ENCODE measurements at regions not wholly inside any gene's neighbourhood (a gene's known extent, or its start where the extent isn't known, plus 50 kb on each side); places are given as distances from the start of the nearest gene placed in this dataset.

DNA sequence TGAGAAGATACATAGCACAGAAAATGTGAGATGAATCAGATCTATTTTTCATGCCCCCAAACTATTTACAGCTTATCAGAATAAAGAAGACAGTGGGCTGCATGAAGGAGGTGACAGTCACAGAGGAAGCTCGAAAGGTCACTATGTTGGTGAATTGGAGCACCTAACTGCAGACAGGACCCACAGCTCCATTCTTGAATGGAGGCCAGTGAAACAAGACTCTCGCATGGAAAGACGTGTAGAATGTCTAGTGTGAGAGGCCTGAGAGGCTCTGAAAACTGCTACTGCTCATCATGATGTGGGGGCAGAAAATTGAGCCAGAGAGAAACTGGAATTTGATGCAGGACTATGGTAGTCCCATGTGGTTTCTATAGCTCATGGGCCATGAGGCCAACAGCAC is 60.3 kb upstream of the CCDC190 start:
- DNase-seq (ENCODE audit: low spot score) = no peak

DNA sequence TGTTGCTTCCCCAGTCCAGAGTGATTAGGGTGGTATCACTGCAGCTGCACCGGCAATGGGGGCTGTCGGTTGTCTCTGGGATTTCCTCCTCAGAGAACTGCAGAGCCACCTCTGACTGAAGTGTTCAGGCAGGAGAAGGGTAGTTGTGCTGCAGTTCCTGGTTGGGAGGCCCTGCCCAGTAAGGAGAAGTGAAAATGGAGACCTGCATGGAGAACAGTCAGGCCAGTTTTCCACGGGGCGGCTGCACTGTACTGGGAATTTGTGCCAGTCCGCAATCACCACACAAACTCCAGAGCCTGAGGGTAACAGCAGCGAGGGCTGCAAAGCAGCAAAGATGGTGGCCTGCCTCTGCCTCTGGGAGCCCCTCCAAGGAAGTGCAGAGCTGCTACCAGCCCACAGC is 58.1 kb upstream of the CCDC190 start:
- no peak for DNase-seq (ENCODE audit: low spot score)

DNA sequence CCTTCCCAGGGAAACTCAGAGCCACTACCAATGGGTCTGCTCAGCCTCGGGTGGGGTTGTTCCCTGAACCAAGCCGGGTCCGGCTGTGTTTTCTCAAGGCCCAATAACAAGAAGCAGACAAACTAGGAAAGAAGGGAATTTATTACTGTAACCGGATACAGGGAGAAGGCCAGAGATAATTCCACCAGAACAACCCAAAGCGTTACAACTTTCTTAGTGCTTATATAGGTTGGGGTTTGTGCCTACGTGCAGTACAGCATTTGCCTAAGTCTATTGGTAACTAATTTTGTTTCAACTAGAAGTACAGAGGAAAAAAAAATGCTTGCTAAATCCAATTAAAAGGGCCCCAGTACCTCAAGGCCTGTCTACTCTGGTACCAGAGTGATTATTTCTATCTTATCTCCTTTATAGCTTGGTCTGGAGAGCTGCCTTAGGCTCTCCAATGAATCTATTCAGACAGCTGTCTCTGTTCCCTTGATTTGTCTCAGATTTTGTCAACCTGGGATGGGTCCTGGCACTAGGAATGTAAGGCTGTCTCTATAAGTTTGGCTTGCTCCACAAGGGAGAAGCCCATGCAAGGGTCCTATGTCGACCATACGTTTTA is 57.3 kb upstream of the CCDC190 start:
- DNase-seq (ENCODE audit: low spot score) = no peak

DNA sequence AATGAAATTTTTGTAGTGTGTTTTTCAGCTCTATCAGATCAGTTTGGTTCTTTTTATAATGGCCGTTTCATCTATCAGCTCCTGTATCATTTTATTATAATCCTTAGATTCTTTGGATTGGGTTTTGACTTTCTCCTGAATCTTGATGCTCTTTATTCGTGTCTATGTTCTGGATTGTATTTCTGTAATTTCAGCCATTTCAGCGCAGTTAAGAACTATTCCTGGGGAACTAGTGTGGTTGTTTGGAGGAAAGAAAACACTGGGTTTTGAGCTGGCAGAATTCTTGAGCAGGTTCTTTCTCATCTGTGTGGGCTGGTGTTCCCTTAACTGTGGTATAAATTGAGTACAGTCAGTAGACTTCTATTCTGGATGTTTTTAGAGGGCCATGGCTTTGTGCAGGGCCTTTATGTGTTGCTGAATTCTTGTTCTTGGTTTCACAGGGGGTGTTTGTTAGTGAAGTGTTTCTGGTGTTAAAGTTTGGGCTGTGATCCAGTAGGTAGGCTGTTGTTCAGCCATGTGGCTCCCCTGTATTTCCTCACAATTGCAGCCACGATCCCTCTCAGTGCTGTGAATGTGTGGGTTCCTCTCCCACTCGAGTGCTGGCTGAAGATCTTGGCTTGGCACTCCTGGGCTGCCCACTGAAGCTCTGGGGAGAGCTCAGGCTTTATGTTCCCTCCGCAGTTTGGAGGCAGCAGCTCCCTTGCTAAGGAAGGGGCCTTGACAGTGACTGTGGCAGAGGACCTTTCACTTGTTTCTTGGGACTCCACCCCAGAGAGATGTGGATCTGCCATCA is 56.0 kb upstream of the CCDC190 start:
- no peak for DNase-seq (ENCODE audit: low spot score)

DNA sequence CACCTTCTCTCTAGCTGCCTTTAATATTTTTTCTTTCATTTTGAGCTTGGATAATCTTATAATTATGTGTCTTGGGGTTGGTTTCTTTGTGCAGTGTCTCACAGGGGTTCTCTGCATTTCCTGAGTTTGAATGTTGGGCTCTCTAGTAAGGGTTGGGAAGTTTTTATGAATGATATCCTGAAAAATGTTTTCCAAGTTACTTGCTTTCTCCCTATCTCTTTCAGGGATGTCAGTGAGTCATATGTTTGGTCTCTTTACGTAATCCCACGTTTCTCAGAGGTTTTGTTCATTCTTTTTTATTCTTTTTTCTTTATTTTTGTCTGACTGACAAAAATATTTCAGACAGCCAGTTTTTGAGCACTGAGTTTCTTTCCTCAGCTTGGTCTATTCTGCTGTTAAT is 55.4 kb upstream of the CCDC190 start:
- DNase-seq (ENCODE audit: low spot score) = no peak

DNA sequence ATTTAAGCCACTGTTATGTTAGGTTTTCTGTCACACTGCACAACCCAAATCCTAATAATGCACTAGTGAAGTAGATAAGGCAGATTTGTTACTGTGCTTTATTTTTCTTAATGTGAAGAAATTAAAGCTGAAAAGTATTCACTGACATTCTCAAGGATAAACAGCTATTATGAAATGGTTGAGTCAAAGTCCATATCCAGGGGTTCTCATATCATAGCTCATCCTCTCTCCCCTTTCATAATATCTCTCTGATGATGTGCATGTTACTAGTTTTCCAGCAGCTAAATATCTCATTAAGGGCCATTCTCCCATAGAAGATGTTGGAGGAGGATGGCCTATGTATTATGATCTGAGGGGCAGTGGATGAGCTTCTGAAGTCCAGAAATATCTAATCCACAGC is 53.6 kb upstream of the CCDC190 start:
- no peak for DNase-seq (ENCODE audit: low spot score)

DNA sequence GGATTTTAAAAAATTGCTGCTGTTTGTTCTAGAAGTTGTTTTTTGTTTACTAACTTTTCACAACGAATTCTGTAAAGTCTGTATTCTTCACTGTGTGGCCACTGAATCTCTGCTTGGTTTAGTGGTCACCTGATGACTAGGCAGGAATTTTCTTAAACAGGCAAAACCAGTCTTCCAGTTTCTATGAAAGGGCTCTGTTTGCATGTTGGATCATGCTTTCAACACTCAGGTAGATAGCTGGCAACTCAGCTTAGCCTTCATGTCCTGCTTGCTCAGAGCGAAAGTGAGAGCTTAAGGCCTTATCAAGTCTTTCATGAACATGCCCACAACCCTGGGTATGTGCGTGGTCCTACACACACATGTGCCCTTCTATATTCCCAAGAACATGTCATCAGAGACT is 52.4 kb upstream of the CCDC190 start:
- DNase-seq (ENCODE audit: low spot score) = no peak

DNA sequence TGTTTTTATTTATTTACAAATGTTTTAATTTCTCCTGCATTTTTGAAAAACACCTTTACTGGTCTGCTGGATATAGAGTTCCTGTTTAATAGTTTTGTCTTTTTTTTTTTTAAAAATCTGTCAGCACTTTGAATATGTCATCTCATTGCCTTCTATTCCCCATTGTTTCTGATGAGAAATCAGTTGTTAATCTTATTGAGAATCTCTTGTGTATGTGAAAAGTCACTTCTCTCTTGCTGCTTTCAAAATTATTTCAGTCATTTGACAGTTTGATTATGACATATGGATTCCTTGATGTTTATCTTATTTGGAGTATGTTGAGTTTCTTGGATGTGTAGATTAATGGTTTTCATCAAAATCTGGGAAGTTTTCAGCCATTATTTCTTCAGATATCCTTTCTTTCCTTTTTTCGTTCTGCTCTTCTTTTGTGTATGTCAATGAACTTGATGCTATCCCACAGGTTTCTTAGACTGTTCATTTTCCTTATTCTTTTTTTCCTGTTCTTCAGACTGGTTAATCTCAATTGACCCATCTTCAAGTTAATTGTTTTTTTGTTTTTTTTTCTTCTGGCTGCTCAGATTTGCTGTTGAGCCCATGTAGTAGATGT is 51.2 kb upstream of the CCDC190 start:
- no peak for DNase-seq (ENCODE audit: low spot score)

Measured in iPS-NIHi11 (cell line).